Mesothelial cell of epicardium (in vitro differentiated cells): ENCODE measurements at regions not wholly inside any gene's neighbourhood (a gene's known extent, or its start where the extent isn't known, plus 50 kb on each side); places are given as distances from the start of the nearest gene placed in this dataset.

Source experiments
- DNase-seq, 2 experiments: peaks; one replicate each; pipeline ENCODE4 v3.0.0; 2021; ENCODE audit warnings: low spot score in 2 of 2; ENCODE audit not compliant: unreplicated experiment in 2 of 2
- H3K27ac Mint-ChIP-seq: 2 replicates; pipeline ENCODE4 v1.8.0; 2021; ENCODE audit warnings: mixed read lengths
- H3K27me3 Mint-ChIP-seq: 2 replicates; pipeline ENCODE4 v1.8.0; 2021; ENCODE audit warnings: low read depth, mixed read lengths
- H3K36me3 Mint-ChIP-seq: 2 replicates; pipeline ENCODE4 v1.8.0; 2021; ENCODE audit warnings: mixed read lengths
- H3K4me1 Mint-ChIP-seq: 2 replicates; pipeline ENCODE4 v1.8.0; 2021; ENCODE audit warnings: mixed read lengths
- H3K4me3 Mint-ChIP-seq: 2 replicates; pipeline ENCODE4 v1.8.0; 2021; ENCODE audit warnings: mild to moderate bottlenecking, moderate library complexity, mixed read lengths
- H3K9me3 Mint-ChIP-seq: 2 replicates; pipeline ENCODE4 v1.8.0; 2021; ENCODE audit warnings: mixed read lengths
- TF ChIP-seq, protein P1 (sequence below): fragments of 200-600 bp; sonication (generic); IDR thresholded peaks from one replicate; pipeline ENCODE4 v1.5.0; 2021; ENCODE audit warnings: antibody characterized with exemption; ENCODE audit not compliant: unreplicated experiment

GRCh38 chr10:78770167-78771090 lies 298.3 kb upstream of the ZMIZ1 start:
- no peaks in the 10 kb centered on the region for H3K36me3 Mint-ChIP-seq
- H3K9me3 Mint-ChIP-seq, result no peaks in the 10 kb centered on the region
- TF ChIP-seq, protein P1, sequence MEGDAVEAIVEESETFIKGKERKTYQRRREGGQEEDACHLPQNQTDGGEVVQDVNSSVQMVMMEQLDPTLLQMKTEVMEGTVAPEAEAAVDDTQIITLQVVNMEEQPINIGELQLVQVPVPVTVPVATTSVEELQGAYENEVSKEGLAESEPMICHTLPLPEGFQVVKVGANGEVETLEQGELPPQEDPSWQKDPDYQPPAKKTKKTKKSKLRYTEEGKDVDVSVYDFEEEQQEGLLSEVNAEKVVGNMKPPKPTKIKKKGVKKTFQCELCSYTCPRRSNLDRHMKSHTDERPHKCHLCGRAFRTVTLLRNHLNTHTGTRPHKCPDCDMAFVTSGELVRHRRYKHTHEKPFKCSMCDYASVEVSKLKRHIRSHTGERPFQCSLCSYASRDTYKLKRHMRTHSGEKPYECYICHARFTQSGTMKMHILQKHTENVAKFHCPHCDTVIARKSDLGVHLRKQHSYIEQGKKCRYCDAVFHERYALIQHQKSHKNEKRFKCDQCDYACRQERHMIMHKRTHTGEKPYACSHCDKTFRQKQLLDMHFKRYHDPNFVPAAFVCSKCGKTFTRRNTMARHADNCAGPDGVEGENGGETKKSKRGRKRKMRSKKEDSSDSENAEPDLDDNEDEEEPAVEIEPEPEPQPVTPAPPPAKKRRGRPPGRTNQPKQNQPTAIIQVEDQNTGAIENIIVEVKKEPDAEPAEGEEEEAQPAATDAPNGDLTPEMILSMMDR, result no peak
- H3K27me3 Mint-ChIP-seq, result no peaks in the 10 kb centered on the region
- peak overlapping the region; percentile 35 for H3K27ac Mint-ChIP-seq
- H3K4me3 Mint-ChIP-seq, result no peak overlapping the region
- H3K4me1 Mint-ChIP-seq, result peaks cover 51% of the 10 kb centered on the region
- DNase-seq, result no peak

GRCh38 chr10:78771260-78771659 lies 297.5 kb upstream of the ZMIZ1 start:
- H3K27me3 Mint-ChIP-seq, result no peaks in the 10 kb centered on the region
- peak overlapping the region; percentile 54 for H3K27ac Mint-ChIP-seq
- no peaks in the 10 kb centered on the region for H3K9me3 Mint-ChIP-seq
- H3K4me1 Mint-ChIP-seq, result peaks cover 48% of the 10 kb centered on the region
- no peak for DNase-seq
- no peaks in the 10 kb centered on the region for H3K36me3 Mint-ChIP-seq
- TF ChIP-seq, protein P1, result no peak
- H3K4me3 Mint-ChIP-seq, result no peak overlapping the region

DNA sequence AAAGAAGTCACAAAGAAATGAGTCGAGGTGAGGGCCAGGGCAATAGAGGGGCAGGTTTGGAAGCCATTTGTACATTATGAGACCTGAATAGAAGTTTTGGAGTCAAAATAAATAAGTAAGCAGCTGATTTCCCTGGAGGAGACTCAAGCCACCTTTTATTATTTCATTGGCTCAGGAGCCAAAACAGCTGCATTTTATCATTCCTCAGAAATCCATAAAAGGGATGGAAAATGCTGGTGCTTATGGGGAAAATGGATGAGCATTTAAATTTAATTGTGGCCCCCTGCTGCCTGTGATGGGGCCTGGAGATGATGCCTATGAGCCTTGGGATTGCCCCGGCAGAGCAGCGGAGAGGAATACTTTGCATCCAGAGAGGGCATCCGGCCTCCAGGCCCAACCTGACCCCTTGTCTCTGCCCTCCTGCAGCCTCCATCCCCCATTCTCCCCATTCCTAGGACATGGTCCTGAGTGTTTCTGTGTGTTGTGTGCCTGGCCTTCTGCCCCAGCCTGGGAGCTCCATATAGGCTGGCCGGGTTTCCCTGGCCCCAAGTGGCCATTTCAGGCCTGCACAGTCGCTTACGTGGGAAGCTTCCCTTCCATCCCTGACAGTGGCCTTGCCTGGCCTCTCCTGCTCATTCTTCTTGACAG lies 296.8 kb upstream of the ZMIZ1 start:
- H3K27me3 Mint-ChIP-seq, result no peaks in the 10 kb centered on the region
- H3K4me3 Mint-ChIP-seq, result no peak overlapping the region
- peak overlapping the region; percentile 54 for H3K27ac Mint-ChIP-seq
- peaks cover 53% of the 10 kb centered on the region for H3K4me1 Mint-ChIP-seq
- TF ChIP-seq, protein P1, result no peak
- no peaks in the 10 kb centered on the region for H3K36me3 Mint-ChIP-seq
- H3K9me3 Mint-ChIP-seq, result no peaks in the 10 kb centered on the region
- DNase-seq, result no peak

- TF ChIP-seq, protein P1, result no peak
- Mint-ChIP-seq H3K27me3 (no peaks in the 10 kb centered on the region), H3K4me1 (peaks cover 58% of the 10 kb centered on the region), H3K9me3 (no peaks in the 10 kb centered on the region), H3K4me3 (no peak overlapping the region), H3K36me3 (no peaks in the 10 kb centered on the region), H3K27ac (no peak overlapping the region)
- no peak for DNase-seq
These were observed 296.3 kb upstream of the ZMIZ1 start for GRCh38 chr10:78772486-78772885.

- Mint-ChIP-seq H3K4me1 (peaks cover 60% of the 10 kb centered on the region), H3K27me3 (no peaks in the 10 kb centered on the region), H3K9me3 (no peaks in the 10 kb centered on the region), H3K4me3 (no peak overlapping the region), H3K36me3 (no peaks in the 10 kb centered on the region), H3K27ac (no peak overlapping the region)
- TF ChIP-seq, protein P1, result no peak
- no peak for DNase-seq
These were observed 295.7 kb upstream of the ZMIZ1 start for GRCh38 chr10:78772986-78773530.
